NT2/D1 (cell line): ENCODE measurements at regions not wholly inside any gene's neighbourhood (a gene's known extent, or its start where the extent isn't known, plus 50 kb on each side); places are given as distances from the start of the nearest gene placed in this dataset.

ENCODE experiments used
- SUZ12 ChIP-seq: IDR thresholded peaks from 2 replicates; pipeline ENCODE4 v1.6.1; 2011; ENCODE audit not compliant: insufficient read length, insufficient read depth; ENCODE audit errors: extremely low read depth
- YY1 ChIP-seq: IDR thresholded peaks from 2 replicates; pipeline ENCODE4 v1.6.1; 2011; ENCODE audit not compliant: insufficient read length, insufficient read depth
- ZNF274 ChIP-seq: IDR thresholded peaks from 2 replicates; pipeline ENCODE4 v1.6.1; 2011; ENCODE audit warnings: mild to moderate bottlenecking, low read depth, low read length

GRCh38 chr15:69656271-69657030 is 203.8 kb downstream of the RPLP1 start:
- TF ChIP-seq ZNF274 (no peak), YY1 (no peak), SUZ12 (no peak)
